ENCODE measurements at regions not wholly inside any gene's neighbourhood (a gene's known extent, or its start where the extent isn't known, plus 50 kb on each side); places are given as distances from the start of the nearest gene placed in this dataset.

DNA sequence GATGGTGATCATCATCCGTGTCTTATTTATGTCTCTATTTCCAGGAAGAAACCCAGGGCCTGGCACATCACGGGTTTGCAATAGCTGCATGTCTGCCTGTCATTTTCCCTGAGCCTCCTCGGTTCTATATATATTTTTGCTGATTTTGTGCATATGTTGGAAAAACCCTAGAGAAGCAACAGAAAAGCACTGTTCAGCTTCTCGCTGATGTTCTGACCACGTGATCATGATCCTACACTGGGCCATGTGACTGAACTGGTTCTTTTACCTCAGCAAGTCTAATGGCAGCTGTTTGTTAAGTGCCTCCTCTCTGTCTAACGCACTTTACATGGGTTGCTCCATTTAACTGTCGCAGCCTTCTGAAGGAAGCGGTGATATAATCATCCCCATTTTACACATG is 71.3 kb downstream of the CMPK2 start:
- peaks cover 26% of the 10 kb centered on the region for H3K4me1 Mint-ChIP-seq
- TF ChIP-seq, protein P1, sequence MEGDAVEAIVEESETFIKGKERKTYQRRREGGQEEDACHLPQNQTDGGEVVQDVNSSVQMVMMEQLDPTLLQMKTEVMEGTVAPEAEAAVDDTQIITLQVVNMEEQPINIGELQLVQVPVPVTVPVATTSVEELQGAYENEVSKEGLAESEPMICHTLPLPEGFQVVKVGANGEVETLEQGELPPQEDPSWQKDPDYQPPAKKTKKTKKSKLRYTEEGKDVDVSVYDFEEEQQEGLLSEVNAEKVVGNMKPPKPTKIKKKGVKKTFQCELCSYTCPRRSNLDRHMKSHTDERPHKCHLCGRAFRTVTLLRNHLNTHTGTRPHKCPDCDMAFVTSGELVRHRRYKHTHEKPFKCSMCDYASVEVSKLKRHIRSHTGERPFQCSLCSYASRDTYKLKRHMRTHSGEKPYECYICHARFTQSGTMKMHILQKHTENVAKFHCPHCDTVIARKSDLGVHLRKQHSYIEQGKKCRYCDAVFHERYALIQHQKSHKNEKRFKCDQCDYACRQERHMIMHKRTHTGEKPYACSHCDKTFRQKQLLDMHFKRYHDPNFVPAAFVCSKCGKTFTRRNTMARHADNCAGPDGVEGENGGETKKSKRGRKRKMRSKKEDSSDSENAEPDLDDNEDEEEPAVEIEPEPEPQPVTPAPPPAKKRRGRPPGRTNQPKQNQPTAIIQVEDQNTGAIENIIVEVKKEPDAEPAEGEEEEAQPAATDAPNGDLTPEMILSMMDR (IDR thresholded peaks at IDR 0.05): no peak

More for the DNA sequence above, 71.3 kb downstream of the CMPK2 start:
- Mint-ChIP-seq H3K27ac (no peak overlapping the region), H3K36me3 (ENCODE audit: low read depth) (no peaks in the 10 kb centered on the region), H3K9me3 (no peaks in the 10 kb centered on the region), H3K4me3 (no peak overlapping the region), H3K27me3 (ENCODE audit: low read depth, poor library complexity) (peaks cover 19% of the 10 kb centered on the region)
- no peak for DNase-seq
